NCI-H82 treated with DMSO at 0.1 percent for 48 hours (cell line): ENCODE measurements at regions not wholly inside any gene's neighbourhood (a gene's known extent, or its start where the extent isn't known, plus 50 kb on each side); places are given as distances from the start of the nearest gene placed in this dataset.

Source experiments
- DNase-seq: peaks from one replicate; lab custom pipeline; 2025; ENCODE audit not compliant: unreplicated experiment; lab: John Stamatoyannopoulos, UW

DNA sequence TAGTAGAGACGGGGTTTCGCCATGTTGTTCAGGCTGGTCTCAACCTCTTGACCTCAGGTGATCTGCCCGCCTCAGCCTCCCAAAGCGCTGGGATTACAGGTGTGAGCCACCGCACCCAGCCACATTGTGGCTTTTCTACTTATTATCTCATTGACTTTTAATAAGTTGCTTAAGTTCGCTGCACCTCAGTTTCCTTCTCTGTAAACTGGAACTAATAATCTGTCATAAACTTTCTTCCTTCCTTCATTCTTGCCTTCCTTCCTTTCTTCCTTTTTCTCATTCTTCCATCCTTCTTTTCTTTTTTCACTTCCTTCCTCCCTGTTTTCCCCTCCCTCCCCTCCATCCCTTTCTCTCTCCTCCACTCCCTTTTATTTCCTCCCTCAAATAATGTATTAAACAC lies 192.2 kb downstream of the MAF start:
- no peak for DNase-seq

DNA sequence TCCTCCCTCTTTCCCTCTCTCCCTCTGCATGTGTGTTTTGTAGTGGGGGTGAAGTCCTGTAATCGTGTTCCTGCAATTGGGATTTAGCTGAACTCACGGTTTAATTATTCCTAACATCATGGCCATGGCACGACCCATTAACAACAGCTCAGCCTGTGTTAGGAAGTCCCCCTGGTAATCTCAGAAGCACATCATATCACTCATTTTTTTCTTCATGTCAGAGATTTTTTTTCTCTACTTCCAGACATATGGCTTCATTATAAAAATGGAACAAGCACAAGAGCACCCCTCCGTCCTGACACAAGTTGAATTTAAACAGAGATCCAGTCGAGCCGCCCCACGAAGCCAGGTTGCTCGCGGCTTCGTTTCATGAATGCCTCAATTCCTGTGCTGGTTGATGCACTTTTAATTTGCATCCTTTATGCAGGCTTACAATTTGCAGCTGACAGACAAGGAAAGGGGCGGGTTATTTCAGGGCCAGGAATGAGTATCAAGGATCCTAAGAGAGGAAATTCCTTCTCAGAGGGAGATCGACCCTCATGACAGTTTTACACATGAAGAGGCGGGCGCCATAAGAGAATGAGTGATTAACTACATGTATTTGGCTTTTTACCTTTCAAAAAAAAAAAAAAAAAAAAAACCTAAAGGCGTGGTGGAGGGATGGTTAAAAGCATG lies 192.9 kb downstream of the MAF start:
- no peak for DNase-seq

DNA sequence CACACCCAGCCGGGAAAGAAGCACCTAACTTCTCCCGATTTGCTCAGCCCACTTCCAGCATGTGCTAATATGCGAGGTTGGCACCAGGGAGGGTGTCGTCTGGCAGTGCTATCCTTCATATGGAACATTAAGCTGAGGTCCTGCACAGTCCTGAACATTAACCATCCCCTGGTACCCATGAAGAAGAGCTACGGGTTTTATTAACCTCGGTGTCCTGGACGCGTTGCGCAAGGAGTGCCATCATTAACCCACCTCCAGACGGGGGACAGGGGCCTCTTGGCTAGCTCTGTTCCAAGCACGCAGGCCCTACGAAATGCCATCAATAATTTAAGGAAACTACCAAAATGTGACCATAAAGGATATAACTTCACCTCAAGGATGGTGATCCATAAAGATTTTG lies 193.5 kb downstream of the MAF start:
- no peak for DNase-seq

DNA sequence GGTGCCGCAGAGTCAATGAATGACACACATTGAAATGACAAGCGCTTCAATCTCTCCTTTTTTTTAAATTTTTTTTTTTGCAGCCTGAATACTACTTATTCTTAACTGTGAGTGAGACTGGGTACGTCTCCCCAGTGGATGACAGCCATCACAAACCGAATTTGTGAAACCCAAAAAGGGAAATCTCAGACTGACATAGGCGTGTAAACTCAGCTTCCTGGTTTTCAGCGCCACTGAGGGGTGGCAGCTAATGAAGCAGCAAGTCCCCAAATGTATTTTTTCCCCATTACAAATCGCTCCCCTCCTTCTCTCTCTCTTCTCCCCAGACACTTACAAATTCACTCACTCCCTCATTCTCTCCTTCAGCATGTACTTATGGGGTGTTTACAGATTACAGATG lies 196.0 kb downstream of the MAF start:
- DNase-seq: no peak

DNA sequence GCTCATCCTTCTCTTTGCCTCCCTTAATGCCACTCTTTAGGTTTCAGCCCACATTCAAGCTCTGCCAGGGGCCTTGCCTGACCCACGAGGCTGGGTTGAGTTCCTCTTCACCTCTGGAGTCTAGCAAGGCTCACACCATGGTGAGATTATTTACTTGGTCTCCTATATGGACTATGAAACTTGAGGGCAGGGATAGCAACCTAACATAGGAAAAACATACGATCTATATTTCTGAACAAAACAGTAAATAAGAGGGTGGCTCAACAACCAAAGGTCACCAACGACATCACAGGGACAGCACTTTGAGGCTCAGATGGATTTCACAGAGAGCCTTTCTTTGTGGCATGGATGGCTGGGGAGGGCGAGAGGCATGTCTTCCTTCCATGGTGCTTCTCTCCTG lies 197.0 kb downstream of the MAF start:
- DNase-seq: no peak

DNA sequence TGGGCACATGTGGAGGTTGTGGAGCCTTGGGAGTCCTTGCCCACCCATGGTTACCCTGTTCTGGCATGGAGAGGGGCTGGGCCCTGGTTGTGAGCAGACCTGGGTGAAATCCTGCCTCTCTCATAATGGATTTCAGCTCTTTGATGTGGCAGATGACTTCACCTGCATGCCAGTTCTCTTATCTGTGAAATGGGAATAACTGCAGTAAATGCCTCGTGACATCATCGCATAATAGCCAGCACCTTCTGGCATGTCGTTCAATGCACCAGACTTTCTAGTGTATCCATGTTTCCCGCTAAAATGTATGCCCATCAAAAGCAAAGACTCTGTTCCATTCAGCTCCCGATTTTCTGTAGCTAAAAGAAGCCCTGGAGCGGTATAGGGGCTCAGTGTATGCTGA lies 197.6 kb downstream of the MAF start:
- no peak for DNase-seq

DNA sequence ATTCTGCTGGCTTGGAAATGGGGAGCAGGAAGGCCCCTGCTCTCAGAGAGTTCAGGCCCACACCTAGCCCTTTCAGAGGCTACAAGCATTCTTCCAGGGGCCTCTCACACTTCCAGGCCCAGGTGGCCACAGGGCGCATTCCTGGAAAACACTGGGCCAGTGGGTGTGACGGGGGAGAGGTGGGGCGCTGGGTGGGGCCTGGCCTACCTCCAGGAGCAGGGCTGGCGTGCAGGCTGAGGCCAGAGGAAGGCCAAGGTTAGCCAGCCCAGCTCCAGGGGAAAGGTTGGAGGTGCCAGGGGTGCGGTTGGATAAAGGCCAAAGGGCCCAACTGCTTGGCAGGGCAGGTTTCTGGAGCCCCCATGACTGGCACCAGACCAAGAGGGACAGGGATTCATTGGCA lies 198.2 kb downstream of the MAF start:
- DNase-seq: no peak

DNA sequence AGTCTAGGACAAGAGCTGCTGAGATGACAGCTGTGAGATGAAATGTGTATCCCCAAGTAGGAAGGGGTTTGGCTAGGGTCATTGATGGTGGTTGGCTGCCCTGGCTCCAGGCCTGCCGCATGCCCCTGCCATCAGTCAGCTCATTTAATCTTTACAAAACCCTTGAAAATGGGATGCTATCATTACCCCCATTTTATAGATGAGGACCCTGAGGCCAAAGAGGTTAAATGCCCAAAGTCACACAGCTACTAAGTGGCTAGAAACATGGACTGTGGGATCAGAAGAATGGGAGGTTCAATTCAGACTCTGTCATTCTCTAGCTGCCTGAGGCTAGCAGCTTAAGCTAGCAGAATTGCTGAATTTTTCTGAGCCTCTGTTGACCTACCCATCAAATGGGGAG lies 198.8 kb downstream of the MAF start:
- DNase-seq: no peak

DNA sequence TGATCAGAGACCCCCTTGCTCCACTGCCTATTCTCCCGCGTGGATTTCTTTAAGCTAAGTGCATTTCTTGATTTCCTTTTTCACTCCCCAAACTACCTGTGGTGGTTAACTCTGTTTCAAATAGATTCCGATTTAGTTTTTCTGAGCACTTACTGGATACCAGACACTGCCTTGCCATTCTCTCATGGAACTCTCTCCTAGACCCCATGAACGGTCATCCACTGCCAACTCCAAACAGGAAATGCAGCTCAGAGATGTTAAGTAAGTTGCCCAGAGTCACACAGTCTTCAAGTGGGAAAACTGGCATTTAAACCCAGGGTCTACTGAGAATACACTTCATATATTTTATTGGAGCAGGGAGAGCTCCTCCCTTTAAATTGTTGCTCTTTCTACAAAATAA lies 199.4 kb downstream of the MAF start:
- DNase-seq: no peak

DNA sequence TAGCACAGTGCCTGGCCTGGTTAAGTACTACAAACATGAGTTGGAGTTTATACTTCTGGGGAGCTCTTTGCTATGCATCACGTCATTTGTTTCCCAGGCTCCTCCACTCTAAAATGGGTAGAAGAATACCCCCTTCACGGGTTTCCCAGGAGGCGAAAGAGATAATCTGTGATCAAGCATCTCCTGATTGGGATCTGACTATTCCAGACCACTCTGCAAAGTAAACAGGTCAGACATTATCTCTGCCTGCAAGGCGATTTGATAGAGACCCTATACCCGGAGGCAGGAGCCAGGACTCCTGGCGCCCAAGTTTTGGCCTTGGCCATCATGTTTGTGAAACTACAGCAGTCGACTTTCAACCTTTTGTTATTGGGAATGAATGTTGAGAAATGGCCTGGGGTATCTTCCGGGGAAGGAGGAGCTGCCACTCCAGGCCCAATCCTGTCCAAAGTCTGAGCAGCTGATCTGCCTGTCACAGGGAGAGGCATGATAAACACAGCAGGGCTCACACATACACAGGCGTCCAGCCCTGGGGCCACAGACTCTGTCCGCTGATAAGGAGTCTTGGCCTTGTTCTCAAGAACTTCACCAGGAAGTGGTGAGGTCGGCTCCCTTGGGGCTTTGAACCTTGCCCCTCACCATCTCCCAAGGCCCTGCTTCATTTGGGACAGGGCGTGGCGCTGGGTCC lies 199.9 kb downstream of the MAF start:
- DNase-seq: no peak

DNA sequence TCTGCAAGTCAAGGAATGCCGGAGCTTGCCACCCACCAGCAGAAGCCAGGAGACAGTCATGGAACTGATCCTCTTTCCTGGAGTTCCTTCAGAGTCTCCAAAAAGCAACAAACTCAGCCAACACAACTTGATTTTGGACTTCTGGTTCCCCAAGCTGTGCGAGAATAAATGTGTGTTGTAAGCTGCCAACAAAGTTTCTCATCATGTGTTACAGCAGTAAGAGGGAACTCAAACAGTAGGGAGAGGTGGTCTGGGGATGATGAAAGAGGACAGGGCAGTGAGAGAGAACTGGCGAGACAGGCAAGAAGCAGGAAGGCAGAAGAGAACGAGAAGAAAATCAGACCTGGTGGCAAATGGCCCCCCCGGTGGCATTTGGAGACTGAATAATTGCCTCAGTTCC lies 204.9 kb downstream of the MAF start:
- no peak for DNase-seq

DNA sequence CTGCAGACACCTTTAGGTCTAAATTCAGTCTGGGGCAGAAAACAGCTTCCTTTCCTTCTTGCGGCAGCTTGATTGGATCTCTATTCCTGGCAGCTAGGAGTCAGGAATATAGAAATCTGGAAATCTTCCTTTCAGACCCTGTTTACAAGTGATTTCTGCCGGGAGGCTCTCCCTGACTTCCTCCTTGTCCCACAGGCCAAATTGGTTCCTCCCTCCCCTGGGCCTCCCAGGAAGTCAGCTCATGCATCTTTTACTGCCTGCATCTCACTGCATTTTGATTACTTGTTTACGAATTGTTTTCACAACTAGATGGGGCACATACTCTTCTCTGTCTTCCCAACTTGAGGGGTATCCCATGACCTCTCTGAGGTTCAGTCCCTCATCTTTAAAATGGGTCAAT lies 206.3 kb downstream of the MAF start:
- no peak for DNase-seq

DNA sequence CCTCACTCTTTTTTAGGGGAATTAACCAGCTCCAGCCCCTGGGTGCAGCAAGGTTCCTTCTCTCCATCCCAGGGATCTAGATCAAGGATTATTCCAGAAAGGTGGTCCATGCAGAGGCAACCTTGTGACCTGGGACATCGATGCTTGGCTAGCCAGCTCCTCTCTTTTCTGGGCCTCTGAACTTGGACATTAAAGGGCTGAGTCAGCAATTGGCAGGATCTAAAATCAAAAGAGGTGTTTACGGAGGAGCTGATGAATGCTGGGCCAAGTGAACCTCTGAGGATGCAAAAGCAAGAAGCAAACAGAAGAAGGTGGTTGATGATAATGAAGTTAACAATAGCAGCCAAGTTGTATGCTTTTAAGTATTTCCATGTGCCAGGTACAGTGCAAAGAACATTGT lies 207.0 kb downstream of the MAF start:
- no peak for DNase-seq

DNA sequence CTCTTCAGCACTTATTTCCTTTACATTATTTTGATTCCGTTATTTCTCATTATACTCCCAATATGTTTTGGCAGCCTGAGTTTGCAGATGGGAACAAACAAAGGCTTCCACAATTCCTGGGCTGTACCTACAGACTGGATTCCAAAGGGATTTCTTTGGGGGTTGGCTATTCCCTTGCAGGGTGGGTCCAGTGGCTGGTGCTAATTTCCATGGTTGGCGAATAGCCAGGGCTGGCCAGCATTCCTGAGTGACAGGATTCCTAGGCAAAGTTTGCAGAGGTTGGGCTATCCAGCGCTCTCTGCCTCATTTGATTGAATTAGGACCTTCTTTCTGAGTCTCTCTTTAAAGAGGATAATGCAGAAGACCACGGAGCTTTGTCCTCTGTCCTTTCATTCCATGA lies 207.4 kb downstream of the MAF start:
- DNase-seq: no peak

DNA sequence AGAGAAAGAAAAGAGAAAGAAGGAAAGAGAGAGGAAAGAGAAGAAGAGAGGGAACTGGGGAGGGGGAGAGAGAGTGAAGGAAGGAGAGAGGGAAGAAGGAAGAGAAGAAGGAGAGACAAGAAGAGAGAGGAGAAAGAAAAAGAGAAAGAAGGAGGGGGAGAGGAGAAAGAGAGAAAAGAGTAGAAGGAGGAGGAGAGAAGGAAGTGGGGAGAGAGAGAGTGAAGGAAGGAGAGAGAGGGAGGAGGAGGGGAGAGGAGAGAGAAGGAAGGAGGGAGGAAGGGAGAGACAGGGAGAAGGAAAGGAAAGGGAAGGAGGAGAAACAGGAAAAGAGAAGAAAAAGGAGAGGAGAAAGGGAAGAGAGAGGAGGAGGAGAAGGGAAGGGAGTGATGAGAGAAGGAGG lies 208.5 kb downstream of the MAF start:
- no peak for DNase-seq

DNA sequence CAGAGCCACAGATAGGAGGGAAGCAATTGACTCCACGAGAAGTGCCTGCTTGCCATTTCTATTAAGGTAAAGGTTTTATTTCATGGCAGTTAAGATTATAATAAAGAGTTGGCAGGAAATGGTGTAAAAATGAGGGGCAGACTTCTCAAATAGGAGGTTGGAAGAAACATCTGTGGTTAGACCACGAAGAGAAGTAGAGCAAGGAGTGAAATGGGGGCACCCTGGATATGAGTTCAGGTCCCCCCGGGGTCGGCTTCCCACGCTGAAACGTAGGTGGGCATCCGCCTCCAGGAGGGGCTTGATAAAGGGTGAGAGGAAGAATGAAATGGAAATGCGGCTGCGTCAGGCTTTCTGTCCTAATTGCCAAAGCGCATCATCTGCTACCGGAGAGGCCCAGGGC lies 209.1 kb downstream of the MAF start:
- DNase-seq: no peak

DNA sequence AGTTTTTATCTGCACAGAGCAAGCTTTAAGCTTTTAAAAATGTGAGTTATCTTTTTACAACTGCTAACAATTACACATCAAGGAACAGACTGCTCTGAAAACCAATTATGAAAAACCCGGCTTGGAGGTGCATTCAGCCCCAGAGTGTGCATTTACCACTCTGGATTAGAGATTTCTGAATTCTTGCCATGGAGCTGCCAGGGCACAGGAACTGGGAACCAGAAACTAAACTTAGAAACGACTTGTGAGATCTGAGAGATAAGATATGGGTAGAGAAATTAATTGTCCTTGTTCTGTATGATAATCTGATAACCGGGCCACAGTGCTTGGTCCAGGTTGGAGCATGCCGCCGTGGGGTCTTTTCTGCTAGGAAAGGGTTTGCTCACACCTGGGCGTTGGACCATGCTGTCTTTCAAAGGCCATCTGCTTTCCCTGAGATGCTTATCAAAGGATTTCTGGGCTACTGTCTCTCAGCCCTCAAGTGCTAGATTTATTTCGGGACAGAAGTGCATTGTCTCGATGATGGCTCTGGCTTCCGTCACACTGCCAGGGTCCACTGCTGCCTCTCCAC lies 210.0 kb downstream of the MAF start:
- DNase-seq: no peak

DNA sequence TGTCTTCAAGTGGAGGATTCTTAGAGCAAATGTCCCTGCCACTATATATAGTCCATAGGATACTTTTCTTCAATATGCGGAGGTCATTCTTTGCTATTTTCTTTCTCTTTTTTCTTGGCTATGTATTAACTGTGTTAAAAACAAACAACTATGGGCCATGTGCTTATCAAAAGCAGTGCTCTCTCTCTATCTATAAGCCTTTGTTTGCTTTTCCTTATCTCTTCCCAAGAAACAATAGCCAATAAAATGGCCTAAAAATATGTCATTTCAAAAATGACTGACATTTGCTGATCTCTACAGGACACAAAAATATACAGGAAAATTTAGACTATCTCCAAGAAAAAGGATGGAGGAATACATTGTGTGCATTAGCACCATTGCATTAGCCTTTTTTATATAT lies 212.1 kb downstream of the MAF start:
- no peak for DNase-seq

DNA sequence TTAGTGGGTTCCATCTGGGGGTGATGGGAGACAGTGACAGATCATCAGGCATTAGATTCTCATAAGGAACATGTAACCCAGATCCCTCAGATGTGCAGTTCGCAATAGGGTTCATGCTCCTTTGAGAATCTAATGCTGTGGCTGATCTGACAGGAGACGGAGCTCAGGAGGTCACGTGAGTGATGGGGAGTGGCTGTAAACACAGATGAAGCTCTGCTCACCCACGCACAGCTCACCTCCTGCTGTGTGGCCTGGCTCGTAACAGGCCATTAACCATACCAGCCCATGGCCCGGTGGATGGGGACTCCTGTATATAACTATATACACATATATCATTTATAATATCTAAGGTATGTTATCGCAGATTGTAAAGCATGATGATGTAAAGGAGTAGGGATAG lies 214.2 kb downstream of the MAF start:
- DNase-seq: no peak

DNA sequence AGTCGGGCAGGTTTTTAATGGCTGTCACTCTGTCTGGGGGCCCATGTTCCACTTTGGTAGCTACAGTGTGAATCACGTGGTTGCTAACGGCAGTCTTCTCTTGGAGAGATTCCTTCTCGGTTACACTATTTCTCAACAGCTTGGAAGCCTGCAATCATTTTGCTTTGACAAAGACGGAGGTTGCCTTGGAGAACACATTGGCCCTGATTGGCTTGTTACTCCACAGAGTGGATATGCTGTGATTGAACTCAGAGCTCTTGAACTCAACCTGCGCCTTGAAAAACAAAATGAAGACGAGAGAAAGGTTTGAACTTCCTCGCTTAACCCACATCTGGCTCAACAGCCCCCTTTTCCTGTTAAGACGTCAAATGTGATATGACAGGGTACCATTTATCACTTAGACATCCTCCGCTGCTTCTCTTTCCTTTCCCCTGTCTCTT lies 218.9 kb downstream of the MAF start:
- no peak for DNase-seq

DNA sequence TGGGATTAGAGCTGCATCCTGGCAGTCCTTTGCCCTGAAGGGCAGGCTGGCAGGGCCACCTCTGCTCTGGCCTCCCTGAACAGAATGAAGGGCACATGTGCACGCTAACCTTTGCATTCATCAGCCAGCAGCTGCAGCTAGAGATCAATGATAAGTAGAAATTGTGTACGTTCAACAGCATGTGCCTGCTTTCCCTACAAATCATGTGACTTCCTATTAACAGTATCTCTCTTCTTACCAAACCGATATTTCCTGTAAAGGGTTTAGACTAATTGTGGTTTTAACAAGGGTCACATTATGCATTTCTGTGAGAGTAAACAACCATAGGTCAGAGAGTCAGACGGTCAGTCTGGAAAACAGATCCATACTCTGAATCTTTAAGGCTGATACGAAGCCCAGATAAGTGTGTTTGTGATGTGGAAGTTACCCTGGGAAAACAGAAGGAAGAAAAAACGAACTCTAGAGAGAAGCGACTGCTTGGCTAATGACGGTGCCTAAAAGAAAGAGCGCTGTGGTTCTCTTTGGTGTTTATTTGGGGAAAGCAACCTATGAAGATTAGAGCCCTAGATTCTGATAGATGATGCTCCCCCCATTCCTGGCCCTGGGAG lies 219.4 kb downstream of the MAF start:
- no peak for DNase-seq

DNA sequence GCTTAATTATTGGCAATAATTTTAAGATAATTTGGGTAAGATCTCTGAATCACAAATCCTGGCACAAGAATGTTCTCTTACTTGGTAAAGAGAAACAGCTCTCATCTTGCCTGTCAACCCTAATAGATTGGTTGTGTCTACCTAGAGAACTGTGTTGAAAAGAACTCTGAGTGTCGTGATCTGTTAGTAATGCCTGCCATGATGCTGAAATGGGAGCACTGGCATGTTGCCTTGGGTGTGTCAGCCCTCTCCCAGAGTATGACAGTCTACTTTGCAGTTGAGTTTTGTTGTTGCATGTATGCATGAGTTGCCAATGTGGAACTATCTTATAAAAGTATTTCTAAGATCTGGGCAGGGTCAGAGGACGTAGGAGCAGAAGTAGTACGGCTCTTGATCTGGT lies 221.4 kb downstream of the MAF start:
- DNase-seq: no peak
